ENCODE measurements at regions not wholly inside any gene's neighbourhood (a gene's known extent, or its start where the extent isn't known, plus 50 kb on each side); places are given as distances from the start of the nearest gene placed in this dataset.

GRCh38 chr4:185890196-185890595, 78.2 kb upstream of the SORBS2 start:
- TF ChIP-seq CTCF (IDR thresholded peaks at IDR 0.05; ENCODE audit: low read depth, low read length) (no peak), EZH2phosphoT487 (IDR thresholded peaks at IDR 0.05; ENCODE audit: low read depth) (no peak)
